ENCODE measurements at regions not wholly inside any gene's neighbourhood (a gene's known extent, or its start where the extent isn't known, plus 50 kb on each side); places are given as distances from the start of the nearest gene placed in this dataset.
"Not testable (repeated sequence)": the region's sequence is repeated elsewhere in the genome, so short reads cannot be mapped to it uniquely, and the experiment has no call there.

GRCh38 chrX:121871122-121871521 is 823.7 kb downstream of the GLUD2 start:
- H3K9me3 ChIP-seq (ENCODE audit: control insufficient read depth, low read depth, low read length): peaks cover 10% of the 10 kb centered on the region
- H3K36me3 ChIP-seq (ENCODE audit: control insufficient read depth, low read depth, low read length): no peaks in the 10 kb centered on the region
- no peaks in the 10 kb centered on the region for H3K27me3 ChIP-seq (ENCODE audit: control insufficient read depth, insufficient read depth, low read length)
- no peak overlapping the region for H3K4me3 ChIP-seq (ENCODE audit: low read length)
- no peak overlapping the region for H3K9ac ChIP-seq (ENCODE audit: low read length)
- no peaks in the 10 kb centered on the region for H3K4me1 ChIP-seq (ENCODE audit: control insufficient read depth, low read depth, low read length)
- H3K27ac ChIP-seq (ENCODE audit: low read length): no peak overlapping the region

GRCh38 chrX:121876305-121876704 is 828.9 kb downstream of the GLUD2 start:
- Histone ChIP-seq H3K27me3 (ENCODE audit: control insufficient read depth, insufficient read depth, low read length) (no peaks in the 10 kb centered on the region), H3K4me3 (ENCODE audit: low read length) (no peak overlapping the region), H3K9me3 (ENCODE audit: control insufficient read depth, low read depth, low read length) (no peaks in the 10 kb centered on the region), H3K4me1 (ENCODE audit: control insufficient read depth, low read depth, low read length) (no peaks in the 10 kb centered on the region), H3K9ac (ENCODE audit: low read length) (no peak overlapping the region), H3K36me3 (ENCODE audit: control insufficient read depth, low read depth, low read length) (no peaks in the 10 kb centered on the region), H3K27ac (ENCODE audit: low read length) (no peak overlapping the region)

- not testable (repeated sequence) for H3K4me1 ChIP-seq (ENCODE audit: control insufficient read depth, low read depth, low read length); H3K4me3 ChIP-seq (ENCODE audit: low read length); H3K9me3 ChIP-seq (ENCODE audit: control insufficient read depth, low read depth, low read length)
Measured at GRCh38 chrX:121877337-121877736, 829.9 kb downstream of the GLUD2 start.

DNA sequence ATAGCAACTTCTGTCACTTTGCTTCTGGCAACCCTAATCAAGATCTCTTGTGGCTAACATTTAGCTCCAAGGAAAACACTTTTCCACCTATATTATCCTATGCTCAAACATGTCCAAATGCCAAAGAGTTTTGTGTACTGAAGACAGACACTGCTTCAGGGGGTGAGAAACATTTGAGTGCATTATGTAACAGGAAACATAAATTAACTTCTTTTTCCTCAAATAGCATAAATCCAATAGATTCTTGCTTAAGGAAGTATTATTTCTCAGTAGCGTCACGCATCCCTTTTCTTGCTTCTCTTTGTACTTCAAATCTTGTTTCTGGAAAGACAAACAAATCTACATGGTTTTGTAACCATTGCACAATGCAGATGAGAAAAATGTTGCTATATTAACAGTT is 839.1 kb downstream of the GLUD2 start:
- H3K27me3 ChIP-seq (ENCODE audit: control insufficient read depth, insufficient read depth, low read length): no peaks in the 10 kb centered on the region
- no peaks in the 10 kb centered on the region for H3K36me3 ChIP-seq (ENCODE audit: control insufficient read depth, low read depth, low read length)
- no peak overlapping the region for H3K27ac ChIP-seq (ENCODE audit: low read length)

More at GRCh38 chrX:121877337-121877736, 829.9 kb downstream of the GLUD2 start:
- not testable (repeated sequence) for H3K36me3 ChIP-seq (ENCODE audit: control insufficient read depth, low read depth, low read length); H3K27me3 ChIP-seq (ENCODE audit: control insufficient read depth, insufficient read depth, low read length); H3K9ac ChIP-seq (ENCODE audit: low read length); H3K27ac ChIP-seq (ENCODE audit: low read length)

GRCh38 chrX:121894756-121895155 is 847.3 kb downstream of the GLUD2 start:
- no peak overlapping the region for H3K9ac ChIP-seq (ENCODE audit: low read length)
- H3K27ac ChIP-seq (ENCODE audit: low read length): no peak overlapping the region
- no peaks in the 10 kb centered on the region for H3K36me3 ChIP-seq (ENCODE audit: control insufficient read depth, low read depth, low read length)
- H3K9me3 ChIP-seq (ENCODE audit: control insufficient read depth, low read depth, low read length): peaks cover 3% of the 10 kb centered on the region
- no peaks in the 10 kb centered on the region for H3K4me1 ChIP-seq (ENCODE audit: control insufficient read depth, low read depth, low read length)
- no peaks in the 10 kb centered on the region for H3K27me3 ChIP-seq (ENCODE audit: control insufficient read depth, insufficient read depth, low read length)
- H3K4me3 ChIP-seq (ENCODE audit: low read length): no peak overlapping the region

More for the DNA sequence above, 839.1 kb downstream of the GLUD2 start:
- Histone ChIP-seq H3K4me1 (ENCODE audit: control insufficient read depth, low read depth, low read length) (no peaks in the 10 kb centered on the region), H3K9ac (ENCODE audit: low read length) (no peak overlapping the region), H3K9me3 (ENCODE audit: control insufficient read depth, low read depth, low read length) (peaks cover 19% of the 10 kb centered on the region), H3K4me3 (ENCODE audit: low read length) (no peak overlapping the region)

- H3K4me3 ChIP-seq (ENCODE audit: low read length): no peak overlapping the region
- no peak overlapping the region for H3K27ac ChIP-seq (ENCODE audit: low read length)
- H3K36me3 ChIP-seq (ENCODE audit: control insufficient read depth, low read depth, low read length): no peaks in the 10 kb centered on the region
- no peaks in the 10 kb centered on the region for H3K4me1 ChIP-seq (ENCODE audit: control insufficient read depth, low read depth, low read length)
- no peak overlapping the region for H3K9ac ChIP-seq (ENCODE audit: low read length)
- H3K9me3 ChIP-seq (ENCODE audit: control insufficient read depth, low read depth, low read length): peaks cover 5% of the 10 kb centered on the region
- H3K27me3 ChIP-seq (ENCODE audit: control insufficient read depth, insufficient read depth, low read length): no peaks in the 10 kb centered on the region
Measured at GRCh38 chrX:121902463-121902862, 855.1 kb downstream of the GLUD2 start.

GRCh38 chrX:121903961-121904360 is 856.6 kb downstream of the GLUD2 start:
- no peaks in the 10 kb centered on the region for H3K36me3 ChIP-seq (ENCODE audit: control insufficient read depth, low read depth, low read length)
- H3K9me3 ChIP-seq (ENCODE audit: control insufficient read depth, low read depth, low read length): peaks cover 5% of the 10 kb centered on the region
- no peaks in the 10 kb centered on the region for H3K4me1 ChIP-seq (ENCODE audit: control insufficient read depth, low read depth, low read length)
- H3K4me3 ChIP-seq (ENCODE audit: low read length): no peak overlapping the region
- no peak overlapping the region for H3K27ac ChIP-seq (ENCODE audit: low read length)
- no peaks in the 10 kb centered on the region for H3K27me3 ChIP-seq (ENCODE audit: control insufficient read depth, insufficient read depth, low read length)
- H3K9ac ChIP-seq (ENCODE audit: low read length): no peak overlapping the region

GRCh38 chrX:121921258-121921657 is 873.8 kb downstream of the GLUD2 start:
- H3K9me3 ChIP-seq (ENCODE audit: control insufficient read depth, low read depth, low read length): peaks cover 26% of the 10 kb centered on the region
- no peaks in the 10 kb centered on the region for H3K36me3 ChIP-seq (ENCODE audit: control insufficient read depth, low read depth, low read length)
- H3K27me3 ChIP-seq (ENCODE audit: control insufficient read depth, insufficient read depth, low read length): no peaks in the 10 kb centered on the region
- H3K9ac ChIP-seq (ENCODE audit: low read length): no peak overlapping the region
- no peak overlapping the region for H3K27ac ChIP-seq (ENCODE audit: low read length)
- H3K4me1 ChIP-seq (ENCODE audit: control insufficient read depth, low read depth, low read length): no peaks in the 10 kb centered on the region
- no peak overlapping the region for H3K4me3 ChIP-seq (ENCODE audit: low read length)

- Histone ChIP-seq H3K9me3 (ENCODE audit: control insufficient read depth, low read depth, low read length) (peaks cover 8% of the 10 kb centered on the region), H3K27me3 (ENCODE audit: control insufficient read depth, insufficient read depth, low read length) (no peaks in the 10 kb centered on the region), H3K9ac (ENCODE audit: low read length) (no peak overlapping the region), H3K27ac (ENCODE audit: low read length) (no peak overlapping the region), H3K4me1 (ENCODE audit: control insufficient read depth, low read depth, low read length) (no peaks in the 10 kb centered on the region), H3K36me3 (ENCODE audit: control insufficient read depth, low read depth, low read length) (no peaks in the 10 kb centered on the region), H3K4me3 (ENCODE audit: low read length) (no peak overlapping the region)
Measured at GRCh38 chrX:121931567-121931966, 884.2 kb downstream of the GLUD2 start.

GRCh38 chrX:121932688-121933087 is 885.3 kb downstream of the GLUD2 start:
- H3K27me3 ChIP-seq (ENCODE audit: control insufficient read depth, insufficient read depth, low read length): no peaks in the 10 kb centered on the region
- no peak overlapping the region for H3K27ac ChIP-seq (ENCODE audit: low read length)
- no peak overlapping the region for H3K4me3 ChIP-seq (ENCODE audit: low read length)
- H3K4me1 ChIP-seq (ENCODE audit: control insufficient read depth, low read depth, low read length): no peaks in the 10 kb centered on the region
- H3K9ac ChIP-seq (ENCODE audit: low read length): no peak overlapping the region
- no peaks in the 10 kb centered on the region for H3K36me3 ChIP-seq (ENCODE audit: control insufficient read depth, low read depth, low read length)
- H3K9me3 ChIP-seq (ENCODE audit: control insufficient read depth, low read depth, low read length): peaks cover 12% of the 10 kb centered on the region

DNA sequence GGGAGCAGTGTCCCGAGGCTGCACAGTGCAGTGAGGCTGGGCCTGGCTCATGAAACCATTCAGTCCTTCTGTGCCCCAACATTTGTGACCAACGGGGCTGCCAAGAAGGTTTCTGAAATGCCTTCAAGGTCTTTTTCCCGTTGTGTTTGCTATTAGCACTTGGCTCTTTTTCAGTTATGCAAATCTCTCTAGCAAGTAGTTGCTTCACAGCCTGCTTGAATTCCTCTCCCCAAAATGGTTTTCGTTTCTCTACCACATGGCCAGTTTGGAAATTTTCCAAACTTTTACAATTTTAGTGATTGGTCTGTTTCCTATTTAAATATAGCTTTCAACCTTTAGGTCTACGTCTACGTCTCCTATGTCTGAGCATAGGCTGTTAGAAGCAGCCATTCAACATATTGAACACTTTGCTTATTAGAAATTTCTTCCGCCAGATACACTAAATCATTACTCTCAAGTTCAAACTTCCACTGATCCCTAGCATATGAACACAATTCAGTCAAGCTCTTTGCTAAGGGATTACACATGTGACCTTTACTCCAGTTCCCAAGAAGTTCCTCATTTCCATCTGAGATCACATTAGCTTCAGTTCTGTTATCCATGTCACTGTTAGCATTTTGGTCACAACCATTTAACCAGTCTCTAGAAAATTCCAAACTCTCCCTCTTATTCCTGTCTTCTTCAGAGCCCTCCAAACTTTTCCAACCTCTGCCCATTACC is 901.8 kb downstream of the GLUD2 start:
- Histone ChIP-seq H3K9me3 (ENCODE audit: control insufficient read depth, low read depth, low read length) (peaks cover 30% of the 10 kb centered on the region), H3K9ac (ENCODE audit: low read length) (no peak overlapping the region), H3K4me1 (ENCODE audit: control insufficient read depth, low read depth, low read length) (no peaks in the 10 kb centered on the region), H3K36me3 (ENCODE audit: control insufficient read depth, low read depth, low read length) (no peaks in the 10 kb centered on the region), H3K27me3 (ENCODE audit: control insufficient read depth, insufficient read depth, low read length) (no peaks in the 10 kb centered on the region), H3K27ac (ENCODE audit: low read length) (no peak overlapping the region), H3K4me3 (ENCODE audit: low read length) (no peak overlapping the region)

GRCh38 chrX:121958886-121959285 is 911.5 kb downstream of the GLUD2 start:
- no peak overlapping the region for H3K4me3 ChIP-seq (ENCODE audit: low read length)

More at GRCh38 chrX:121958886-121959285, 911.5 kb downstream of the GLUD2 start:
- H3K36me3 ChIP-seq (ENCODE audit: control insufficient read depth, low read depth, low read length): no peaks in the 10 kb centered on the region
- no peak overlapping the region for H3K27ac ChIP-seq (ENCODE audit: low read length)
- no peaks in the 10 kb centered on the region for H3K27me3 ChIP-seq (ENCODE audit: control insufficient read depth, insufficient read depth, low read length)
- no peaks in the 10 kb centered on the region for H3K4me1 ChIP-seq (ENCODE audit: control insufficient read depth, low read depth, low read length)
- H3K9ac ChIP-seq (ENCODE audit: low read length): no peak overlapping the region
- peaks cover 48% of the 10 kb centered on the region for H3K9me3 ChIP-seq (ENCODE audit: control insufficient read depth, low read depth, low read length)
